H9 (cell line): ENCODE measurements at regions not wholly inside any gene's neighbourhood (a gene's known extent, or its start where the extent isn't known, plus 50 kb on each side); places are given as distances from the start of the nearest gene placed in this dataset.

Experiments
- DNase-seq: peaks from one replicate; pipeline ENCODE4 v3.0.0-alpha.2; 2017
- H2AFZ ChIP-seq: one replicate; pipeline ENCODE4 v1.6.1; 2013; ENCODE audit warnings: mild to moderate bottlenecking, low read length, control low read depth, moderate library complexity
- H2AK5ac ChIP-seq: 2 replicates; pipeline ENCODE4 v1.6.1; 2013; ENCODE audit warnings: low read length, control low read depth, mixed read lengths; ENCODE audit not compliant: insufficient read length
- H2BK120ac ChIP-seq: one replicate; pipeline ENCODE4 v1.6.1; 2013; ENCODE audit warnings: low read depth, mild to moderate bottlenecking, low read length, control low read depth, inconsistent platforms; ENCODE audit not compliant: poor library complexity, severe bottlenecking
- H2BK12ac ChIP-seq: 2 replicates; pipeline ENCODE4 v1.6.1; 2013; ENCODE audit warnings: low read length, control low read depth, mixed read lengths, low read depth; ENCODE audit not compliant: insufficient read length
- H2BK15ac ChIP-seq: 2 replicates; pipeline ENCODE4 v1.6.1; 2013; ENCODE audit warnings: low read depth, low read length, control low read depth
- H2BK20ac ChIP-seq: one replicate; pipeline ENCODE4 v1.6.1; 2013; ENCODE audit warnings: low read depth, mild to moderate bottlenecking, low read length, control low read depth, inconsistent platforms; ENCODE audit not compliant: poor library complexity, severe bottlenecking
- H2BK5ac ChIP-seq: 2 replicates; pipeline ENCODE4 v1.6.1; 2013; ENCODE audit warnings: low read length, control low read depth, mixed read lengths; ENCODE audit not compliant: insufficient read length
- H3K14ac ChIP-seq: 2 replicates; pipeline ENCODE4 v1.6.1; 2013; ENCODE audit warnings: low read length, control low read depth; ENCODE audit not compliant: insufficient read depth
- H3K18ac ChIP-seq: 2 replicates; pipeline ENCODE4 v1.6.1; 2013; ENCODE audit warnings: low read depth, mild to moderate bottlenecking, mixed read lengths, low read length, control low read depth; ENCODE audit not compliant: insufficient read length
- H3K23ac ChIP-seq: 2 replicates; pipeline ENCODE4 v1.6.1; 2013; ENCODE audit warnings: low read length, control low read depth, mixed read lengths, low read depth; ENCODE audit not compliant: insufficient read length
- H3K23me2 ChIP-seq: 2 replicates; pipeline ENCODE4 v1.6.1; 2013; ENCODE audit warnings: low read depth, mild to moderate bottlenecking, mixed read lengths, low read length, control low read depth; ENCODE audit not compliant: insufficient read length, poor library complexity, severe bottlenecking
- H3K27ac ChIP-seq: 2 replicates; pipeline ENCODE4 v1.5.1; 2013; ENCODE audit warnings: low read length, control low read depth, mixed read lengths, low read depth; ENCODE audit not compliant: insufficient read length
- H3K27me3 ChIP-seq: 2 replicates; pipeline ENCODE4 v1.6.1; 2013; ENCODE audit warnings: low read length, control low read depth, inconsistent platforms; ENCODE audit not compliant: insufficient read depth
- H3K4ac ChIP-seq: 2 replicates; pipeline ENCODE4 v1.6.1; 2013; ENCODE audit warnings: low read depth, mild to moderate bottlenecking, control low read depth, inconsistent platforms, low read length, moderate library complexity
- H3K4me1 ChIP-seq: 2 replicates; pipeline ENCODE4 v1.6.1; 2013; ENCODE audit warnings: low read length, control low read depth, inconsistent platforms; ENCODE audit not compliant: insufficient read depth
- H3K4me2 ChIP-seq: 2 replicates; pipeline ENCODE4 v1.6.1; 2013; ENCODE audit warnings: low read length, control low read depth, mixed read lengths; ENCODE audit not compliant: insufficient read length, insufficient read depth
- H3K56ac ChIP-seq: 2 replicates; pipeline ENCODE4 v1.6.1; 2013; ENCODE audit warnings: low read depth, mild to moderate bottlenecking, mixed read lengths, low read length, control low read depth; ENCODE audit not compliant: insufficient read length
- H3K79me1 ChIP-seq: 2 replicates; pipeline ENCODE4 v1.6.1; 2013; ENCODE audit warnings: low read depth, mild to moderate bottlenecking, moderate library complexity, low read length, control low read depth, inconsistent platforms; ENCODE audit not compliant: insufficient read depth, poor library complexity, severe bottlenecking
- H3K79me2 ChIP-seq: 2 replicates; pipeline ENCODE4 v1.6.1; 2013; ENCODE audit warnings: low read length, control low read depth, inconsistent platforms; ENCODE audit not compliant: insufficient read depth
- H3K9ac ChIP-seq: 2 replicates; pipeline ENCODE4 v1.6.1; 2013; ENCODE audit warnings: low read length, control low read depth, mixed read lengths; ENCODE audit not compliant: insufficient read length; ENCODE audit errors: extremely low read depth
- H3K9me3 ChIP-seq: one replicate; pipeline ENCODE4 v1.6.1; 2013; ENCODE audit warnings: low read depth, low read length, inconsistent platforms; ENCODE audit not compliant: control insufficient read depth
- H3T11ph ChIP-seq: one replicate; pipeline ENCODE4 v1.6.1; 2013; ENCODE audit warnings: mild to moderate bottlenecking, low read length, control low read depth, inconsistent platforms
- H4K20me1 ChIP-seq: one replicate; pipeline ENCODE4 v1.6.1; 2013; ENCODE audit not compliant: control insufficient read depth, insufficient read length, insufficient read depth
- H4K5ac ChIP-seq: 2 replicates; pipeline ENCODE4 v1.6.1; 2013; ENCODE audit warnings: low read depth, mild to moderate bottlenecking, mixed read lengths, low read length, control low read depth; ENCODE audit not compliant: insufficient read length
- H4K8ac ChIP-seq: replicated peaks from 2 replicates; pipeline ENCODE4 v1.6.1; 2013; ENCODE audit warnings: low read length, control low read depth, mixed read lengths, low read depth; ENCODE audit not compliant: insufficient read length
- H4K91ac ChIP-seq: 2 replicates; pipeline ENCODE4 v1.6.1; 2013; ENCODE audit warnings: low read depth, mild to moderate bottlenecking, moderate library complexity, mixed read lengths, low read length, control low read depth; ENCODE audit not compliant: insufficient read length
- H3K27ac Mint-ChIP-seq, 3 experiments: 2 replicates in 2 of 3; 3 replicates in 1 of 3; pipeline ENCODE4 v1.8.0; 2020 to 2021; ENCODE audit warnings: mixed read lengths in 3 of 3, mild to moderate bottlenecking in 1 of 3, moderate library complexity in 1 of 3
- H3K27me3 Mint-ChIP-seq: 2 replicates; pipeline ENCODE4 v1.8.0; 2021; ENCODE audit warnings: low read depth, mild to moderate bottlenecking, moderate library complexity, mixed read lengths
- H3K36me3 Mint-ChIP-seq, 3 experiments: 2 replicates in 2 of 3; 3 replicates in 1 of 3; pipeline ENCODE4 v1.8.0; 2020 to 2021; ENCODE audit warnings: low read depth in 3 of 3, mixed read lengths in 3 of 3; ENCODE audit not compliant: insufficient read depth in 1 of 3
- H3K4me1 Mint-ChIP-seq, 2 experiments: 2 replicates each; pipeline ENCODE4 v1.8.0; 2020; ENCODE audit warnings: mixed read lengths in 2 of 2
- H3K4me3 Mint-ChIP-seq, 2 experiments: 2 replicates in 1 of 2; 3 replicates in 1 of 2; pipeline ENCODE4 v1.8.0; 2020 to 2021; ENCODE audit warnings: mild to moderate bottlenecking in 2 of 2, mixed read lengths in 2 of 2, moderate library complexity in 1 of 2
- H3K9me3 Mint-ChIP-seq, 2 experiments: 2 replicates in 1 of 2; 3 replicates in 1 of 2; pipeline ENCODE4 v1.8.0; 2020; ENCODE audit warnings: mild to moderate bottlenecking in 2 of 2, mixed read lengths in 2 of 2, moderate library complexity in 1 of 2
- CTCF ChIP-seq: fragments of 200-600 bp; sonication (generic); conservative IDR thresholded peaks from 3 replicates; pipeline ENCODE4 v1.8.0; 2021; ENCODE audit warnings: antibody characterized with exemption, mild to moderate bottlenecking
- WGBS: extraction: QIAGEN DNeasy Blood & Tissue Kit; methylation state at CpG from one replicate; pipeline ENCODE4 v1.1.7; 2013; ENCODE audit warnings: missing lambda C conversion rate, low lambda C conversion rate, mixed read lengths; ENCODE audit not compliant: insufficient read length; ENCODE audit errors: extremely low coverage; 5-methylcytosine and 5-hydroxymethylcytosine counted together

GRCh38 chr10:64093946-64094535 lies 572.8 kb downstream of the REEP3 start:
- Histone ChIP-seq H3K56ac (no peak overlapping the region), H3K18ac (no peak overlapping the region), H3K27ac (no peak overlapping the region), H3K4me1 (no peaks in the 10 kb centered on the region), H4K20me1 (no peaks in the 10 kb centered on the region), H3K79me1 (no peaks in the 10 kb centered on the region), H3K23me2 (no peaks in the 10 kb centered on the region), H3K79me2 (no peaks in the 10 kb centered on the region), H3T11ph (no peak overlapping the region), H4K5ac (no peak overlapping the region), H2BK20ac (no peak overlapping the region), H3K4ac (no peak overlapping the region), H4K91ac (no peak overlapping the region), H3K9ac (no peak overlapping the region), H3K23ac (no peak overlapping the region), H2BK12ac (no peak overlapping the region), H2AK5ac (no peak overlapping the region), H3K4me2 (no peak overlapping the region), H3K9me3 (no peaks in the 10 kb centered on the region), H3K27me3 (no peaks in the 10 kb centered on the region), H3K14ac (no peak overlapping the region), H2BK5ac (no peak overlapping the region), H2BK15ac (no peak overlapping the region), H2BK120ac (no peak overlapping the region), H4K8ac (no peak overlapping the region), H2AFZ (no peak overlapping the region)
- Mint-ChIP-seq H3K36me3 (no peaks in the 10 kb centered on the region), H3K4me3 (no peak overlapping the region), H3K4me1 (peaks cover 3 to 6% of the 10 kb centered on the region in 2 experiments; a peak in 2 of 4 replicates), H3K27me3 (no peaks in the 10 kb centered on the region; the same call in 1 of the 2 replicates), H3K27ac (no peak overlapping the region), H3K9me3 (no peaks in the 10 kb centered on the region; a peak in 1 of 5 replicates)
- TF ChIP-seq CTCF = no peak
- DNase-seq = no peak
- WGBS = no CpG with 5 or more reads among the region's 3 CpGs
